AG04449 (cell line): ENCODE measurements at regions not wholly inside any gene's neighbourhood (a gene's known extent, or its start where the extent isn't known, plus 50 kb on each side); places are given as distances from the start of the nearest gene placed in this dataset.

ENCODE experiments used
- CTCF ChIA-PET: fragments of 350-600 bp; formaldehyde crosslinking; extraction: SDS; loops from one replicate; lab custom pipeline; 2021; ENCODE audit warnings: antibody characterized with exemption; lab: Yijun Ruan, JAX
- POLR2A ChIA-PET: fragments of 400-600, 350-600 bp; formaldehyde crosslinking; extraction: SDS; loops from one replicate; lab custom pipeline; 2020; ENCODE audit warnings: antibody characterized with exemption, inconsistent platforms; lab: Yijun Ruan, JAX
- DNase-seq: peaks from one replicate; pipeline ENCODE4 v3.0.0-alpha.2; 2010; ENCODE audit warnings: low read depth, low spot score
- H3K4me3 ChIP-seq: 2 replicates; pipeline ENCODE4 v1.5.1; 2011; ENCODE audit warnings: low read depth, mild to moderate bottlenecking, control low read depth, low read length
- CTCF ChIP-seq: IDR thresholded peaks from one replicate; pipeline ENCODE4 v1.5.1; 2011; ENCODE audit warnings: mild to moderate bottlenecking, moderate library complexity, low read length, control low read depth, inconsistent platforms; ENCODE audit not compliant: insufficient read depth; ENCODE audit errors: missing control alignments

GRCh38 chr11:38182126-38182866 lies 1584.3 kb upstream of the RAG2 start:
- POLR2A ChIA-PET, result no interaction called here
- CTCF ChIA-PET, result no interaction called here
- DNase-seq, result no peak
- H3K4me3 ChIP-seq, result no peak overlapping the region
- TF ChIP-seq CTCF, result no peak

- POLR2A ChIA-PET, result no interaction called here
- DNase-seq, result no peak
- no peak for TF ChIP-seq CTCF
These were observed 1578.8 kb upstream of the RAG2 start for GRCh38 chr11:38176686-38177322.

GRCh38 chr11:38173676-38174075 lies 1575.6 kb upstream of the RAG2 start:
- CTCF ChIA-PET, result no interaction called here
- DNase-seq, result no peak
- H3K4me3 ChIP-seq, result no peak overlapping the region
- TF ChIP-seq CTCF, result no peak
- POLR2A ChIA-PET, result no interaction called here

More at GRCh38 chr11:38176686-38177322, 1578.8 kb upstream of the RAG2 start:
- H3K4me3 ChIP-seq, result no peak overlapping the region
- CTCF ChIA-PET, result no interaction called here

- no peak overlapping the region for H3K4me3 ChIP-seq
- no peak for DNase-seq
- ChIA-PET POLR2A (no interaction called here), CTCF (no interaction called here)
- no peak for TF ChIP-seq CTCF
These were observed 1571.2 kb upstream of the RAG2 start for GRCh38 chr11:38169286-38169685.

- POLR2A ChIA-PET, result no interaction called here
- no peak for TF ChIP-seq CTCF
These were observed 1565.5 kb upstream of the RAG2 start for GRCh38 chr11:38163526-38163925.

GRCh38 chr11:38160433-38160832 lies 1562.4 kb upstream of the RAG2 start:
- no peak for TF ChIP-seq CTCF
- no peak for DNase-seq
- POLR2A ChIA-PET, result no interaction called here
- H3K4me3 ChIP-seq, result no peak overlapping the region
- CTCF ChIA-PET, result no interaction called here

More at GRCh38 chr11:38163526-38163925, 1565.5 kb upstream of the RAG2 start:
- CTCF ChIA-PET, result no interaction called here
- no peak for DNase-seq
- no peak overlapping the region for H3K4me3 ChIP-seq
